GM06990 (cell line): ENCODE measurements at regions not wholly inside any gene's neighbourhood (a gene's known extent, or its start where the extent isn't known, plus 50 kb on each side); places are given as distances from the start of the nearest gene placed in this dataset.
"Not testable (repeated sequence)": the region's sequence is repeated elsewhere in the genome, so short reads cannot be mapped to it uniquely, and the experiment has no call there.

Experiments used
- DNase-seq: peaks from one replicate; pipeline ENCODE4 v3.0.0-alpha.2; 2011; ENCODE audit not compliant: insufficient read length; ENCODE audit errors: extremely low read depth
- H3K27me3 ChIP-seq: replicated peaks from 2 replicates; pipeline ENCODE4 v1.6.0; 2011; ENCODE audit warnings: low read length; ENCODE audit not compliant: control insufficient read depth, insufficient read depth
- H3K36me3 ChIP-seq: 2 replicates; pipeline ENCODE4 v1.5.1; 2011; ENCODE audit warnings: low read length; ENCODE audit not compliant: control insufficient read depth, insufficient read depth
- H3K4me3 ChIP-seq: replicated peaks from 2 replicates; pipeline ENCODE4 v1.5.1; 2011; ENCODE audit warnings: low read depth, mild to moderate bottlenecking, control low read depth, low read length
- CTCF ChIP-seq: IDR thresholded peaks from 2 replicates; pipeline ENCODE4 v1.5.1; 2011; ENCODE audit warnings: low read length, control low read depth, mild to moderate bottlenecking, inconsistent platforms; ENCODE audit not compliant: insufficient read depth, poor library complexity, severe bottlenecking

- no peaks in the 10 kb centered on the region for H3K36me3 ChIP-seq
- H3K27me3 ChIP-seq = no peaks in the 10 kb centered on the region
- no peak overlapping the region for H3K4me3 ChIP-seq
- DNase-seq = no peak
- no peak for TF ChIP-seq CTCF
Observed at GRCh38 chr9:82895822-82896110, 167.2 kb downstream of the RASEF start.

GRCh38 chr9:82903503-82903902, 159.4 kb downstream of the RASEF start:
- DNase-seq = no peak
- no peak for TF ChIP-seq CTCF
- no peaks in the 10 kb centered on the region for H3K27me3 ChIP-seq
- H3K4me3 ChIP-seq = no peak overlapping the region
- no peaks in the 10 kb centered on the region for H3K36me3 ChIP-seq

- Histone ChIP-seq H3K36me3 (no peaks in the 10 kb centered on the region), H3K27me3 (no peaks in the 10 kb centered on the region), H3K4me3 (no peak overlapping the region)
- no peak for DNase-seq
- no peak for TF ChIP-seq CTCF
Observed at GRCh38 chr9:82911996-82912395, 150.9 kb downstream of the RASEF start.

- DNase-seq = no peak
Observed at GRCh38 chr9:82912645-82913044, 150.3 kb downstream of the RASEF start.

GRCh38 chr9:82916238-82916637, 146.7 kb downstream of the RASEF start:
- not testable (repeated sequence) for H3K27me3 ChIP-seq, DNase-seq, H3K4me3 ChIP-seq, H3K36me3 ChIP-seq

More at GRCh38 chr9:82912645-82913044, 150.3 kb downstream of the RASEF start:
- no peak for TF ChIP-seq CTCF
- H3K36me3 ChIP-seq = no peaks in the 10 kb centered on the region
- no peaks in the 10 kb centered on the region for H3K27me3 ChIP-seq
- H3K4me3 ChIP-seq = no peak overlapping the region

- Histone ChIP-seq H3K4me3 (no peak overlapping the region), H3K36me3 (no peaks in the 10 kb centered on the region), H3K27me3 (no peaks in the 10 kb centered on the region)
- DNase-seq = no peak
- TF ChIP-seq CTCF = no peak
Observed at GRCh38 chr9:82920154-82920553, 142.8 kb downstream of the RASEF start.
